H1 (cell line): ENCODE measurements at regions not wholly inside any gene's neighbourhood (a gene's known extent, or its start where the extent isn't known, plus 50 kb on each side); places are given as distances from the start of the nearest gene placed in this dataset.

Experiments used
- CTCF ChIA-PET: fragments of 300-600 bp; sonication (Branson Sonifier 250); formaldehyde crosslinking; loops from one replicate; lab custom pipeline; 2021; ENCODE audit not compliant: partially characterized antibody; lab: Charles Lee
- POLR2A ChIA-PET: fragments of 300-600 bp; sonication (Branson Sonifier 250); formaldehyde crosslinking; loops from one replicate; lab custom pipeline; 2021; ENCODE audit warnings: inconsistent platforms; ENCODE audit not compliant: partially characterized antibody; lab: Charles Lee
- DNase-seq, 2 experiments: peaks; one replicate each; pipeline versions ENCODE4 v3.0.0 to v3.0.0-alpha.2; 2010 to 2022; ENCODE audit warnings: low spot score in 2 of 2, low read depth in 1 of 2, mixed read lengths in 1 of 2
- FAIRE-seq: peaks from 2 replicates; lab custom pipeline; 2011; peaks lifted over from hg19 to GRCh38; lab: Jason Lieb, UNC
- H2AFZ ChIP-seq: 2 replicates; pipeline ENCODE4 v1.8.1; 2012; ENCODE audit warnings: low read length, inconsistent platforms
- H2AK5ac ChIP-seq: 2 replicates; pipeline ENCODE4 v1.6.1; 2013; ENCODE audit warnings: low read depth, low read length
- H2BK120ac ChIP-seq: replicated peaks from 2 replicates; pipeline ENCODE3; 2013; ENCODE audit warnings: low read depth, low read length, inconsistent platforms
- H2BK12ac ChIP-seq: 2 replicates; pipeline ENCODE4 v1.6.1; 2013; ENCODE audit warnings: low read depth, low read length
- H2BK15ac ChIP-seq: 2 replicates; pipeline ENCODE4 v1.6.1; 2013; ENCODE audit warnings: low read length
- H2BK20ac ChIP-seq: 2 replicates; pipeline ENCODE4 v1.6.1; 2013; ENCODE audit warnings: low read length
- H2BK5ac ChIP-seq: 2 replicates; pipeline ENCODE4 v1.6.1; 2013; ENCODE audit warnings: low read depth, low read length
- H3K14ac ChIP-seq: 2 replicates; pipeline ENCODE4 v1.6.1; 2013; ENCODE audit warnings: inconsistent platforms; ENCODE audit not compliant: insufficient read length
- H3K18ac ChIP-seq: 2 replicates; pipeline ENCODE4 v1.6.1; 2013; ENCODE audit warnings: low read length; ENCODE audit errors: extremely low read depth
- H3K23ac ChIP-seq: 2 replicates; pipeline ENCODE4 v1.6.1; 2013; ENCODE audit warnings: inconsistent platforms; ENCODE audit not compliant: insufficient read length
- H3K23me2 ChIP-seq: 2 replicates; pipeline ENCODE4 v1.6.1; 2013; ENCODE audit warnings: low read depth, low read length
- H3K27ac ChIP-seq: 2 replicates; pipeline ENCODE4 v1.6.1; 2011; ENCODE audit warnings: low read depth, low read length, inconsistent platforms
- H3K27me3 ChIP-seq, 4 experiments: replicated peaks in 1 of 4; 1 replicate in 1 of 4; 2 replicates in 3 of 4; pipeline versions ENCODE4 v1.6.1 to v1.8.1; 2011 to 2013; ENCODE audit warnings: low read length in 3 of 4, mild to moderate bottlenecking in 3 of 4, inconsistent platforms in 2 of 4, mixed read lengths in 2 of 4, moderate library complexity in 1 of 4; ENCODE audit not compliant: control insufficient read depth in 3 of 4, insufficient read depth in 3 of 4; ENCODE audit errors: extremely low read depth in 1 of 4
- H3K36me3 ChIP-seq, 4 experiments: 2 replicates each; pipeline versions ENCODE4 v1.6.1 to v1.8.1; 2011 to 2013; ENCODE audit warnings: mild to moderate bottlenecking in 4 of 4, low read length in 3 of 4, moderate library complexity in 2 of 4, control low read depth in 1 of 4, inconsistent platforms in 1 of 4; ENCODE audit not compliant: insufficient read depth in 4 of 4, control insufficient read depth in 2 of 4
- H3K4ac ChIP-seq: replicated peaks from 2 replicates; pipeline ENCODE3; 2013; ENCODE audit warnings: low read length, low read depth, mixed read lengths, inconsistent platforms; ENCODE audit not compliant: insufficient read length
- H3K4me1 ChIP-seq, 4 experiments: replicated peaks in 1 of 4; 1 replicate in 1 of 4; 2 replicates in 3 of 4; pipeline versions ENCODE4 v1.6.1 to v1.8.1; 2011 to 2013; ENCODE audit warnings: low read length in 3 of 4, inconsistent platforms in 2 of 4, mixed read lengths in 1 of 4; ENCODE audit not compliant: insufficient read depth in 4 of 4, control insufficient read depth in 3 of 4
- H3K4me2 ChIP-seq, 2 experiments: 2 replicates each; pipeline versions ENCODE4 v1.6.1 to v1.8.1; 2011 to 2013; ENCODE audit warnings: low read depth in 2 of 2, low read length in 2 of 2, control low read depth in 1 of 2, inconsistent platforms in 1 of 2, mild to moderate bottlenecking in 1 of 2; ENCODE audit not compliant: insufficient read depth in 1 of 2
- H3K4me3 ChIP-seq, 4 experiments: fragments of 200-600, 300-600 bp in 1 of 4; sonication (generic), shearing (Covaris generic), sonication (Bioruptor Twin) in 1 of 4; 2 replicates each; pipeline versions ENCODE4 v1.5.1 to v1.8.1; 2011 to 2016; ENCODE audit warnings: low read length in 4 of 4, low read depth in 3 of 4, control low read depth in 2 of 4, inconsistent platforms in 2 of 4, mild to moderate bottlenecking in 2 of 4, mixed read lengths in 1 of 4, moderate library complexity in 1 of 4; ENCODE audit not compliant: insufficient read depth in 2 of 4; ENCODE audit errors: extremely low read depth in 1 of 4
- H3K56ac ChIP-seq: replicated peaks from 2 replicates; pipeline ENCODE3; 2013; ENCODE audit warnings: low read depth, mild to moderate bottlenecking, mixed read lengths, low read length, inconsistent platforms; ENCODE audit not compliant: insufficient read length
- H3K79me1 ChIP-seq: 2 replicates; pipeline ENCODE4 v1.6.1; 2013; ENCODE audit warnings: low read depth, low read length, control low read depth
- H3K79me2 ChIP-seq, 2 experiments: 2 replicates each; pipeline versions ENCODE4 v1.6.1 to v1.8.1; 2012 to 2013; ENCODE audit warnings: low read length in 2 of 2, mild to moderate bottlenecking in 2 of 2, inconsistent platforms in 1 of 2; ENCODE audit not compliant: insufficient read depth in 2 of 2, control insufficient read depth in 1 of 2
- H3K9ac ChIP-seq, 4 experiments: replicated peaks in 1 of 4; 1 replicate in 1 of 4; 2 replicates in 3 of 4; pipeline versions ENCODE4 v1.6.1 to v1.8.1; 2011 to 2013; ENCODE audit warnings: low read depth in 3 of 4, low read length in 3 of 4, control low read depth in 2 of 4, mild to moderate bottlenecking in 2 of 4, moderate library complexity in 2 of 4, inconsistent platforms in 1 of 4; ENCODE audit errors: extremely low read depth in 1 of 4
- H3K9me3 ChIP-seq, 2 experiments: 2 replicates each; pipeline versions ENCODE4 v1.6.1 to v1.8.1; 2012 to 2013; ENCODE audit warnings: mild to moderate bottlenecking in 2 of 2, moderate library complexity in 2 of 2, control low read depth in 1 of 2, inconsistent platforms in 1 of 2, low read depth in 1 of 2, low read length in 1 of 2, mixed read lengths in 1 of 2; ENCODE audit not compliant: insufficient read depth in 2 of 2
- H4K20me1 ChIP-seq, 2 experiments: replicated peaks in 1 of 2; 2 replicates each; pipeline versions ENCODE3 to v1.8.1; 2011 to 2013; ENCODE audit warnings: inconsistent platforms in 2 of 2, low read length in 2 of 2, mild to moderate bottlenecking in 1 of 2; ENCODE audit not compliant: insufficient read depth in 2 of 2, control insufficient read depth in 1 of 2
- H4K5ac ChIP-seq: 2 replicates; pipeline ENCODE4 v1.6.1; 2013; ENCODE audit warnings: low read length, low read depth, mixed read lengths, inconsistent platforms; ENCODE audit not compliant: insufficient read length
- H4K8ac ChIP-seq: 2 replicates; pipeline ENCODE4 v1.8.0; 2013; ENCODE audit warnings: mild to moderate bottlenecking, moderate library complexity, low read length, inconsistent platforms; ENCODE audit not compliant: insufficient read depth; ENCODE audit errors: extremely low read depth
- H4K91ac ChIP-seq: replicated peaks from 2 replicates; pipeline ENCODE3; 2013; ENCODE audit warnings: low read length, mixed read lengths, inconsistent platforms; ENCODE audit not compliant: insufficient read length
- HDAC2 ChIP-seq, 2 experiments: fragments of 300-600 bp in 1 of 2; sonication (generic) in 1 of 2; IDR thresholded peaks; 2 replicates each; pipeline ENCODE4 v1.6.1; 2011 to 2012; ENCODE audit warnings: low read depth in 2 of 2, low read length in 2 of 2, mild to moderate bottlenecking in 2 of 2, moderate library complexity in 2 of 2, borderline replicate concordance in 1 of 2, inconsistent platforms in 1 of 2
- RXRA ChIP-seq: IDR thresholded peaks from 2 replicates; pipeline ENCODE4 v1.6.1; 2011; ENCODE audit warnings: low read depth, mild to moderate bottlenecking, low read length, moderate library complexity; ENCODE audit not compliant: insufficient read depth
- TAF1 ChIP-seq: IDR thresholded peaks from 2 replicates; pipeline ENCODE4 v1.6.1; 2011; ENCODE audit warnings: mild to moderate bottlenecking, low read depth, low read length
- WGBS, 2 experiments: shearing (Covaris generic) in 1 of 2; methylation state at CpG; one replicate each; pipeline versions ENCODE4 v1.1.6 to v1.1.7; 2013 to 2015; ENCODE audit warnings: low lambda C conversion rate in 2 of 2, mixed read lengths in 2 of 2, inconsistent platforms in 1 of 2, low coverage in 1 of 2, missing lambda C conversion rate in 1 of 2; ENCODE audit not compliant: insufficient replicate concordance in 2 of 2, insufficient coverage in 1 of 2, insufficient read length in 1 of 2; ENCODE audit errors: extremely low coverage in 1 of 2, missing lambda C conversion rate in 1 of 2; 5-methylcytosine and 5-hydroxymethylcytosine counted together

DNA sequence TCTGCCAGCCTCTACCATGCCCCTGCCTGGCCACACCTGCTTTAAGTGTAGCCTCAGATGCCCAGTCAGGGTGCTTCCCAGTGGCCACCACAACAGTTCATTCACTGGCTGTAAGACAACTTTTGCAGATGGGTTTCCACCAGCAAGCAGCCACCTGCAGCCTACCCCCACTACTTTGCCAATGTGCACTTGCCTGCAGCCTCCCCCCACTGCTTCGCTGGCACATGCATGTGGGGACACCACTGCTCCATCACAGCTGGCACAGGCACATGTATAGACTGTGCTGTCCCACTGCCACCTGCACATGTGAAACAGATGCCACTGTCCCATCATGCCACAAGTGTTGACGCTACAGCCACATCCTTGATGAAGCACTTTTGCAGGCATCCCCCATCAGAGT lies 723.9 kb downstream of the SH3BGRL start:
- Histone ChIP-seq H4K5ac (no peak overlapping the region), H3K4me1 (no peaks in the 10 kb centered on the region), H4K91ac (no peak overlapping the region), H3K79me2 (no peaks in the 10 kb centered on the region), H3K18ac (no peak overlapping the region), H3K27ac (no peak overlapping the region), H3K27me3 (no peaks in the 10 kb centered on the region), H3K14ac (no peak overlapping the region), H2BK120ac (no peak overlapping the region), H4K20me1 (no peaks in the 10 kb centered on the region), H3K36me3 (no peaks in the 10 kb centered on the region), H2BK15ac (no peak overlapping the region), H2BK20ac (no peak overlapping the region), H2AK5ac (no peak overlapping the region), H3K4me2 (no peak overlapping the region), H3K23ac (no peak overlapping the region), H2BK5ac (no peak overlapping the region), H3K4me3 (no peak overlapping the region), H3K9ac (no peak overlapping the region), H4K8ac (no peak overlapping the region), H3K79me1 (no peaks in the 10 kb centered on the region), H3K9me3 (peaks cover 0 to 9% of the 10 kb centered on the region in 2 experiments; a peak in 1 of 4 replicates), H3K56ac (no peak overlapping the region), H2AFZ (no peak overlapping the region), H3K4ac (no peak overlapping the region), H3K23me2 (no peaks in the 10 kb centered on the region), H2BK12ac (no peak overlapping the region)
- ChIA-PET CTCF (no interaction called here), POLR2A (no interaction called here)
- WGBS, 2 experiments, result 100% methylated on average over 1 of the region's 2 CpGs; no CpG with 5 or more reads in 1 of the 2 experiments
- DNase-seq, result no peak
- no peak for FAIRE-seq
- no peak for TF ChIP-seq RXRA
- TF ChIP-seq HDAC2 (IDR thresholded peaks at IDR 0.05; ENCODE audit: borderline replicate concordance in 1 of 2, low read depth in 2 of 2, low read length in 2 of 2), result no peak
- no peak for TF ChIP-seq TAF1
